ENCODE measurements at regions not wholly inside any gene's neighbourhood (a gene's known extent, or its start where the extent isn't known, plus 50 kb on each side); places are given as distances from the start of the nearest gene placed in this dataset.

- TF ChIP-seq, protein P1, sequence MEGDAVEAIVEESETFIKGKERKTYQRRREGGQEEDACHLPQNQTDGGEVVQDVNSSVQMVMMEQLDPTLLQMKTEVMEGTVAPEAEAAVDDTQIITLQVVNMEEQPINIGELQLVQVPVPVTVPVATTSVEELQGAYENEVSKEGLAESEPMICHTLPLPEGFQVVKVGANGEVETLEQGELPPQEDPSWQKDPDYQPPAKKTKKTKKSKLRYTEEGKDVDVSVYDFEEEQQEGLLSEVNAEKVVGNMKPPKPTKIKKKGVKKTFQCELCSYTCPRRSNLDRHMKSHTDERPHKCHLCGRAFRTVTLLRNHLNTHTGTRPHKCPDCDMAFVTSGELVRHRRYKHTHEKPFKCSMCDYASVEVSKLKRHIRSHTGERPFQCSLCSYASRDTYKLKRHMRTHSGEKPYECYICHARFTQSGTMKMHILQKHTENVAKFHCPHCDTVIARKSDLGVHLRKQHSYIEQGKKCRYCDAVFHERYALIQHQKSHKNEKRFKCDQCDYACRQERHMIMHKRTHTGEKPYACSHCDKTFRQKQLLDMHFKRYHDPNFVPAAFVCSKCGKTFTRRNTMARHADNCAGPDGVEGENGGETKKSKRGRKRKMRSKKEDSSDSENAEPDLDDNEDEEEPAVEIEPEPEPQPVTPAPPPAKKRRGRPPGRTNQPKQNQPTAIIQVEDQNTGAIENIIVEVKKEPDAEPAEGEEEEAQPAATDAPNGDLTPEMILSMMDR (conservative IDR thresholded peaks at IDR 0.05; ENCODE audit: low read length) = no peak
- no peak for TF ChIP-seq EZH2phosphoT487 (IDR thresholded peaks at IDR 0.05; ENCODE audit: borderline replicate concordance, low read depth, low read length)
Measured at GRCh38 chr5:155895484-155895883, 431.5 kb upstream of the SGCD start.
